Right cardiac atrium (tissue), 5 donors: ENCODE measurements at regions not wholly inside any gene's neighbourhood (a gene's known extent, or its start where the extent isn't known, plus 50 kb on each side); places are given as distances from the start of the nearest gene placed in this dataset.
"Not testable (repeated sequence)": the region's sequence is repeated elsewhere in the genome, so short reads cannot be mapped to it uniquely, and the experiment has no call there.

Source experiments
- ATAC-seq, 2 donors: fragments of 200-7000 bp; cut with Tn5 transposase; one replicate each; pipeline versions ENCODE4 v1.8.0 to v1.9.1; 2020; ENCODE audit warnings: moderate library complexity in 2 of 2, mild to moderate bottlenecking in 1 of 2
- DNase-seq, 3 donors: peaks; one replicate each; pipeline ENCODE4 v3.0.0-alpha.2; 2020
- H3K27ac ChIP-seq: one replicate; pipeline ENCODE4 v1.5.1; 2013; ENCODE audit warnings: mild to moderate bottlenecking, low read length, control low read depth, moderate library complexity
- H3K27me3 ChIP-seq: one replicate; pipeline ENCODE4 v1.6.1; 2013; ENCODE audit not compliant: control insufficient read depth, insufficient read depth
- H3K4me1 ChIP-seq: one replicate; pipeline ENCODE4 v1.6.1; 2013; ENCODE audit warnings: low read length; ENCODE audit not compliant: control insufficient read depth, insufficient read depth
- H3K4me3 ChIP-seq: one replicate; pipeline ENCODE4 v1.5.1; 2013; ENCODE audit warnings: low read length, control low read depth
- H3K9me3 ChIP-seq: one replicate; pipeline ENCODE4 v1.6.1; 2013; ENCODE audit warnings: low read length; ENCODE audit not compliant: control insufficient read depth
- WGBS: extraction: QIAGEN DNeasy Blood & Tissue Kit; methylation state at CpG from one replicate; pipeline ENCODE4 v1.1.7; 2013; 5-methylcytosine and 5-hydroxymethylcytosine counted together
- intact Hi-C, 4 donors: fragments of 100-400 bp; cut with DNase I; formaldehyde crosslinking; loops; one replicate each; pipeline versions ENCODE4 v1.11.0 to v1.14.0; 2022 to 2023
- donor health status: healthy with polysubstance abuse.
- donor health status: DM: no; HTN: yes; CAD: no.
- donor health status: DM: no; HTN: no; CAD: no.
- donor health status: DM: no; HTN: yes; CAD: no; lungs with severe emphysema.
- donor health status: DM: yes; HTN: yes; CAD: no.

- Histone ChIP-seq H3K4me1 (no peaks in the 10 kb centered on the region), H3K4me3 (no peak overlapping the region), H3K27me3 (no peaks in the 10 kb centered on the region), H3K9me3 (no peaks in the 10 kb centered on the region), H3K27ac (no peak overlapping the region)
- WGBS: 76% methylated on average over 3 of the region's 3 CpGs
- ATAC-seq (no peak), DNase-seq (no peak)
- intact Hi-C loops: loop anchor here in 1 of 4 donors (10.0 kb wide), 1 partner anchor 141 kb away; the partner anchor contains the start of gene TLE1
These were observed 102.2 kb upstream of the SPATA31D4 start for GRCh38 chr9:81825846-81826516.

GRCh38 chr9:81826517-81826906, 101.7 kb upstream of the SPATA31D4 start:
- Histone ChIP-seq H3K27ac (no peak overlapping the region), H3K27me3 (no peaks in the 10 kb centered on the region), H3K4me3 (no peak overlapping the region), H3K4me1 (no peaks in the 10 kb centered on the region), H3K9me3 (no peaks in the 10 kb centered on the region)
- intact Hi-C loops: loop anchor here in 1 of 4 donors (10.0 kb wide), 1 partner anchor 142 kb away; the partner anchor contains the start of gene TLE1
- WGBS: 31% methylated on average over 15 of the region's 15 CpGs
- ATAC-seq (peak; percentile 93 to 94), DNase-seq (peak; percentile 82 to 94 (median 92))

GRCh38 chr9:81827616-81828296, 100.5 kb upstream of the SPATA31D4 start:
- ATAC-seq: no peak
- H3K4me3 ChIP-seq: no peak overlapping the region
- intact Hi-C loops: loop anchor here in 1 of 4 donors (10.0 kb wide), 1 partner anchor 143 kb away; the partner anchor contains the start of gene TLE1
- H3K9me3 ChIP-seq: no peaks in the 10 kb centered on the region
- DNase-seq: no peak
- no peaks in the 10 kb centered on the region for H3K27me3 ChIP-seq
- WGBS: 91% methylated on average over 5 of the region's 5 CpGs
- H3K27ac ChIP-seq: no peak overlapping the region
- H3K4me1 ChIP-seq: no peaks in the 10 kb centered on the region

- intact Hi-C loops: loop anchor here in 1 of 4 donors (10.0 kb wide), 1 partner anchor 145 kb away; the partner anchor contains the start of gene TLE1
- H3K4me3 ChIP-seq: no peak overlapping the region
- no peaks in the 10 kb centered on the region for H3K27me3 ChIP-seq
- DNase-seq (no peak), ATAC-seq (no peak)
- no peak overlapping the region for H3K27ac ChIP-seq
- WGBS: 70% methylated on average over 5 of the region's 5 CpGs
- no peaks in the 10 kb centered on the region for H3K9me3 ChIP-seq
- no peaks in the 10 kb centered on the region for H3K4me1 ChIP-seq
These were observed 98.9 kb upstream of the SPATA31D4 start for GRCh38 chr9:81829195-81829882.

- H3K4me3 ChIP-seq, H3K4me1 ChIP-seq, DNase-seq, ATAC-seq, H3K9me3 ChIP-seq, H3K27ac ChIP-seq, H3K27me3 ChIP-seq, intact Hi-C loops: not testable (repeated sequence)
- WGBS: 96% methylated on average over 8 of the region's 8 CpGs
These were observed 97.8 kb upstream of the SPATA31D4 start for GRCh38 chr9:81830431-81830830.

- Histone ChIP-seq H3K27ac (no peak overlapping the region), H3K4me3 (no peak overlapping the region), H3K9me3 (no peaks in the 10 kb centered on the region), H3K4me1 (no peaks in the 10 kb centered on the region), H3K27me3 (no peaks in the 10 kb centered on the region)
- DNase-seq (no peak), ATAC-seq (peak in 1 of 2 donors; percentile 16)
- 72% methylated on average over 6 of the region's 6 CpGs for WGBS
- intact Hi-C loops: no loop called here
These were observed 95.5 kb upstream of the SPATA31D4 start for GRCh38 chr9:81832571-81833285.

- ATAC-seq (no peak), DNase-seq (no peak)
- H3K4me1 ChIP-seq: no peaks in the 10 kb centered on the region
- WGBS: 89% methylated on average over 9 of the region's 9 CpGs
- no peaks in the 10 kb centered on the region for H3K27me3 ChIP-seq
- H3K27ac ChIP-seq: no peak overlapping the region
- H3K4me3 ChIP-seq: no peak overlapping the region
- no peaks in the 10 kb centered on the region for H3K9me3 ChIP-seq
- intact Hi-C loops: no loop called here
These were observed 94.5 kb upstream of the SPATA31D4 start for GRCh38 chr9:81833563-81834345.

- intact Hi-C loops: loop anchor here in 2 of 4 donors (10.0 kb wide), 1 partner anchor 317 kb away; no protein-coding TSS in a partner anchor
- WGBS: 95% methylated on average over 6 of the region's 6 CpGs
- Histone ChIP-seq H3K4me1 (no peaks in the 10 kb centered on the region), H3K27ac (no peak overlapping the region), H3K27me3 (no peaks in the 10 kb centered on the region), H3K4me3 (no peak overlapping the region), H3K9me3 (no peaks in the 10 kb centered on the region)
- ATAC-seq (no peak), DNase-seq (no peak)
These were observed 86.9 kb upstream of the SPATA31D4 start for GRCh38 chr9:81841333-81841732.

GRCh38 chr9:81844131-81844567, 84.1 kb upstream of the SPATA31D4 start:
- Histone ChIP-seq H3K27me3 (no peaks in the 10 kb centered on the region), H3K4me1 (no peaks in the 10 kb centered on the region), H3K4me3 (no peak overlapping the region), H3K27ac (no peak overlapping the region), H3K9me3 (no peaks in the 10 kb centered on the region)
- ATAC-seq (no peak), DNase-seq (no peak)
- intact Hi-C loops: loop anchor here in 2 of 4 donors (10.0 kb wide), 1 partner anchor 319 kb away; no protein-coding TSS in a partner anchor
- WGBS: 95% methylated on average over 2 of the region's 2 CpGs
